GM12873 (cell line): ENCODE measurements at regions not wholly inside any gene's neighbourhood (a gene's known extent, or its start where the extent isn't known, plus 50 kb on each side); places are given as distances from the start of the nearest gene placed in this dataset.

Experiments
- TF ChIP-seq, protein P1 (sequence below): IDR thresholded peaks from 2 replicates; pipeline ENCODE4 v1.5.1; 2012; ENCODE audit warnings: low read depth, mild to moderate bottlenecking, moderate library complexity, low read length, control low read depth; ENCODE audit not compliant: insufficient read depth; ENCODE audit errors: missing control alignments

DNA sequence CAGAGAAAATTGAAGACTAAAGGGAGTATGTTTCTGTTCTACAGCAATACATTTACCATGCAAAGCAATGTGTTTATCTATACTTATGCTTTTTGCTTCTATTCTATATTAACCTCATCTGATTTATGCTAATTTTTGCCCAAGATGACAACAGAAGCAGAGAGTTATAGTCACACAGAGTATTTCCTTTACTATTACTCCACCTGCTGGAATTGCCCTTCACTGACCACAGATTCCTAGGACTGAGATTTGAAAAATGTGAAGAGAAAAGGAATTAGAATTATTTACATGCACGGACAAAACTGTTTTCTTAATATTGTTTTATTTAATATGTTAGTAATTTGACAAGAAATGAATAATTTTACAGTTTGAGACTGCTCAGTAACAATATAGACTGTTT lies 745.6 kb downstream of the VGLL3 start:
- TF ChIP-seq, protein P1, sequence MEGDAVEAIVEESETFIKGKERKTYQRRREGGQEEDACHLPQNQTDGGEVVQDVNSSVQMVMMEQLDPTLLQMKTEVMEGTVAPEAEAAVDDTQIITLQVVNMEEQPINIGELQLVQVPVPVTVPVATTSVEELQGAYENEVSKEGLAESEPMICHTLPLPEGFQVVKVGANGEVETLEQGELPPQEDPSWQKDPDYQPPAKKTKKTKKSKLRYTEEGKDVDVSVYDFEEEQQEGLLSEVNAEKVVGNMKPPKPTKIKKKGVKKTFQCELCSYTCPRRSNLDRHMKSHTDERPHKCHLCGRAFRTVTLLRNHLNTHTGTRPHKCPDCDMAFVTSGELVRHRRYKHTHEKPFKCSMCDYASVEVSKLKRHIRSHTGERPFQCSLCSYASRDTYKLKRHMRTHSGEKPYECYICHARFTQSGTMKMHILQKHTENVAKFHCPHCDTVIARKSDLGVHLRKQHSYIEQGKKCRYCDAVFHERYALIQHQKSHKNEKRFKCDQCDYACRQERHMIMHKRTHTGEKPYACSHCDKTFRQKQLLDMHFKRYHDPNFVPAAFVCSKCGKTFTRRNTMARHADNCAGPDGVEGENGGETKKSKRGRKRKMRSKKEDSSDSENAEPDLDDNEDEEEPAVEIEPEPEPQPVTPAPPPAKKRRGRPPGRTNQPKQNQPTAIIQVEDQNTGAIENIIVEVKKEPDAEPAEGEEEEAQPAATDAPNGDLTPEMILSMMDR: no peak

DNA sequence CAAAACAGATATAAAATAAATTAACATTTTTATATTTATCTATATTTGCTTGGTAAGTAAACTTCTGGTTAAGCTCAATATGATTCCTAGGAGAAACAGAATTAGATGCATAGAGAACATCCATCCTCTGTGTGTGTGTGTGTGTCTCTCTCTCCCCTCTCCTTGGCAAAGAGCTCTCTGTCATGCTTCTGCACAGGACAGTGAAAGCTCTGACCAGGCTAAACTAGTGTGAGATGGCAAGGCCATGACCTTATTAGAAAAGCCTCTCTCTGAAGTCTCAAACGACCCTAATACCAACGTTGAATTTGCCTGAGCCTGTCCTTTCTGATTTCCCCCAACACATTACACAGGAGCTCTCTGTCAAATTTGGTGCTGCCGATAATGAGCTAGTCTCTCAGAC lies 746.0 kb downstream of the VGLL3 start:
- TF ChIP-seq, protein P1: no peak

DNA sequence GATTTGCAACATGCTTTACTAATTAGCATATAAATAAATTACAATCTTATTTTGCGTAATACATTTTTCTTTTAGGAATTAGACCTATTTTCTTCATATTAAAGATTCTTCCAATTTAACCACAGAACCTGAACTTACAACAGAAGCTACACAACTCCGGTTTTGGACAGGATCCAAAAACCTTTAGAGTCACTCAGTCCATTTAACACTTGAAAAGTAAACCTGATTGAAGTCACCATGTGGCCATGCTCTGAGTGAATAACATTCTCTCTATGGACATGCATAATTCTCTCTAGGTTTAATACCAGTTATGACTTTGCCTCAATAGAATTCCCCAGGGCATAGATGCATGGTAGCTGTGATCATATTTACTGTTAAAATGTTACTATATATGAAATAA lies 751.0 kb downstream of the VGLL3 start:
- TF ChIP-seq, protein P1: no peak

DNA sequence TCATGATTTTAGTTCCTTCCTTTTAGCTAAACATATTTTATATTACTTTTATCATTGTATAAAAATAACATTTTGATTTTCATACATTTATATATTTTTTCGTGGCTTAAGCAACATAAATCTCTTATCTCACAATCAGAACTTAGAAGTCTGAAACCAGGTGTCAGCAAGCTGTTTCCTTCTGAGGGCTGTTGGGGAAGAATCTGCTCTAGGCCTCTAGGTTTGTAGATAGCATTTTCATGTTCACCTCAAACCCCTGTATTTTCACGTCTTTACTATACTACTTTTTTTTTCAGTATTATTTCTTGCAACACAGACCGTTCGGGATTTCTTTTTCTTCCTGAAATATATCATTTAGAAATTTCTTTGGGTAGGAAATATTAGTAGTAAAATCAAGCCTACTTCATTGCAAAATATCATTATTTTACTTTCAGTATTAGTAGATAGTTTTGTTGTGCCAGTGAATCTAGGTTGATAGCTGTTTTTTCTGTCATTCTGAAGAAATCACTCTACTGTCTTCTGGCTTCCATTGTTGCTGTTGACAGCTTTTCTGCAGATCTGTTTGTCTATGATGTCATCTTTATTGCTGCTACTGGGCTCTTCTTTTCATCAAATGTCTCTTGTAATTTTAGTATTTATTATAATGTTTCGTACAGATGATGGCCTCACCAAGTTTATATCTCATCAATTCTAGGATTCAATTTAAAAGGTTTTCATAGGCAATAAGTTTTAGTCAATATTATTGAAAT lies 756.3 kb downstream of the VGLL3 start:
- TF ChIP-seq, protein P1: no peak

DNA sequence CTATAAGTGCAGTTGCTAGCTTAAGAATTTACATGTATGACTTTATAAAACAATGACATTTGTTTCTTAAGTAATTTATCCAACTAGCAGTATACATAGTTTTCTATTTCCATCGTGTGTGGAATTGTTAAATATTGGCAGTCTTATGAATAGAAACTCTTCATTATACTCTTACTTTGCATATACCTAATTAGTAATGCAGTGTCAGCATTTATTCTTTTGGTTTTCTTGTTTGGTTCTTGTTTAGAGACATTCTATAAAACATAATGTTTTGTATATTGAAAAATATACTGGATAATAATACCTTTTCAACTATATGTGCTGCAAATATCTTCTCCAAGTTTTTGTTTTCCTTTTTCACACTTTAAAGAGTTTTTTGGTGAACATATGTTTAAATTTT lies 760.2 kb downstream of the VGLL3 start:
- TF ChIP-seq, protein P1: no peak

DNA sequence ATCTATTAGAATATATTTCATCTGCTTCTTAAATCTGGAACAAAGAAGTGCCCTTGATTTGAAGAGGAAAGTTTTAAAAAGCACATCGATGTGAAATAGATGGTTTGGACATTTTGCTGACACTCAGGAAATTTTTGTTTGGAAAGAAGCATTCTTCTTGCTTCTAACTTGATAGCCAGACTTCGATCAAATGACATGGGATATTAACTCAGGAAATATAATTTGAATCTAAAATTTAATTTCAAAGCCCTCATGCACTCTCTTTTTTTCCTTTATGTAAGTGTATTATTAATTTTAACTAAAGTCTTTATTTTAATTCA lies 761.2 kb downstream of the VGLL3 start:
- TF ChIP-seq, protein P1: no peak

DNA sequence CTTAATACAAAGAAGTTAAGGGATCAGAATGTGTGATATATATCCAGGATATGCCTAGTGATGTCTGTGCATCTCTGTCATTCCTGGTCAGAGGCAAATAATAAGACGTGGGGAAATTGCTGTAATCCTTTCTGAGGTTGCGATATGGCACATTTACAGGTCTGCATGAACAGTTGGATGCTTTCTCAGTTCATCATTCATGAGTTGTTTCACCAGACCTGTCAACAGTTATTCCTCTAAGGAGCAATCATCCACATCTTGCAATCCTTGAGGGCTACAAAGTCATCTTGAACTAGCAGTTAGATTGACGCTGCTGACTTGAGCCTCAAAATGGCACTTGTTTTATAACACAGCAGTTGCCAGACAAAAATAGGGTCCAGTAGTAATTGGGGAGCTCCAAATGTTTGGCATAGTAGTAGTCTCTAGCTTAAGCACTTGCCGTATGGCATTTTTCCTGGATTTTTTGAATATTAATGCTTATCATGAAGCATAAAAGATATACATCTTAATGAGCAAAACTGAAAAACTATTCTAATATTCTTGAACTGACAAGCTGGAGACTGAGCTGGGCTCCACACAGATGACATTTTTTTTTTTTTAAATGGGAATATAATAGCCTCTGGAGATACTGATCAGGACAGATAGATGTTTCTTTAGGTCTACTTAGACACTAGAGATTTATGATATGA lies 761.7 kb downstream of the VGLL3 start:
- TF ChIP-seq, protein P1: no peak
